Ishikawa (cell line): ENCODE measurements at regions not wholly inside any gene's neighbourhood (a gene's known extent, or its start where the extent isn't known, plus 50 kb on each side); places are given as distances from the start of the nearest gene placed in this dataset.

ENCODE experiments used
- CEBPB ChIP-seq: IDR thresholded peaks from 2 replicates; pipeline ENCODE4 v1.6.1; 2012
- CREB1 ChIP-seq: IDR thresholded peaks from 2 replicates; pipeline ENCODE4 v1.6.1; 2012; ENCODE audit warnings: low read depth
- EGR1 ChIP-seq: IDR thresholded peaks from 2 replicates; pipeline ENCODE4 v1.6.1; 2012
- EP300 ChIP-seq: IDR thresholded peaks from 2 replicates; pipeline ENCODE4 v1.6.1; 2012; ENCODE audit warnings: borderline replicate concordance
- FOXM1 ChIP-seq: IDR thresholded peaks from 2 replicates; pipeline ENCODE4 v1.6.1; 2012; ENCODE audit warnings: low read depth, borderline replicate concordance
- NFIC ChIP-seq: IDR thresholded peaks from 2 replicates; pipeline ENCODE4 v1.6.1; 2012
- RAD21 ChIP-seq: IDR thresholded peaks from 2 replicates; pipeline ENCODE4 v1.6.1; 2012; ENCODE audit warnings: low read depth
- TAF1 ChIP-seq: IDR thresholded peaks from 2 replicates; pipeline ENCODE4 v1.6.1; 2012; ENCODE audit warnings: low read depth, mild to moderate bottlenecking
- TCF12 ChIP-seq: IDR thresholded peaks from 2 replicates; pipeline ENCODE4 v1.6.1; 2012; ENCODE audit warnings: low read depth
- YY1 ChIP-seq: IDR thresholded peaks from 2 replicates; pipeline ENCODE4 v1.6.1; 2012; ENCODE audit warnings: low read depth
- ZBTB7A ChIP-seq: IDR thresholded peaks from 2 replicates; pipeline ENCODE4 v1.6.1; 2012; ENCODE audit warnings: low read depth
- TF ChIP-seq, protein P1 (sequence below): IDR thresholded peaks from 2 replicates; pipeline ENCODE4 v1.6.1; 2012
- TF ChIP-seq, protein P2 (sequence below): IDR thresholded peaks from 2 replicates; pipeline ENCODE4 v1.6.1; 2012; ENCODE audit warnings: low read depth, mild to moderate bottlenecking

DNA sequence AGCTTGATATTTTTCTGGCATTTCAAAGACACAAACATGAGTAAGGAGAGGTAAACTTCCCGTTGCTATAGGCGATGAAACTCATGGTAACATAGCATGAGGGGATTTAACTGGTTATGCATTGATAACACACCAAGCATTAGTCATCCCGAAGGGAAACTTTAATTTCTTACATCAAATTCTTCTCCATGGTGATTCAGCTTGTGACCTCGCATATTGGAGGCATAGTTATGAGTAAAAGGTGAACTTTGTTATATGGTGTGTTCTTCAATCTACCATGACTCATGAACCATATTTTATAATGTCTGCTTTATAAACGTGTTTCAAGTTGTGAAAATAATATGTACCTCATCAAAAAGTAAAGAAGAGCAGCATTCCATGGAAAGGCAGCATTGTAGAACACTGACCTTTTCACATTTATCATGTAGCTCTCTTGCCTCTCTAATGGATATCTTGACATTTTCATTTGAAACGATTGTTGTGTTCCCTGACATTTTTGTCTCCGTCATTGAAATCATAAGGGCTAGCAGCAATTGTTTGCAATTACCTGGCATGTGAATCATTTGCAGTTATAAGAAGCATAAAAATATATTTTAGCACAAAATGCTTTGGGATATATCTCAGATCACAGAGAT is 491.8 kb downstream of the ANXA1 start:
- no peak for TF ChIP-seq CEBPB
- TF ChIP-seq RAD21: no peak
- TF ChIP-seq EGR1: no peak
- TF ChIP-seq YY1: no peak
- TF ChIP-seq, protein P1, sequence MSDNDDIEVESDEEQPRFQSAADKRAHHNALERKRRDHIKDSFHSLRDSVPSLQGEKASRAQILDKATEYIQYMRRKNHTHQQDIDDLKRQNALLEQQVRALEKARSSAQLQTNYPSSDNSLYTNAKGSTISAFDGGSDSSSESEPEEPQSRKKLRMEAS: no peak
- TF ChIP-seq TAF1: no peak
- TF ChIP-seq, protein P2, sequence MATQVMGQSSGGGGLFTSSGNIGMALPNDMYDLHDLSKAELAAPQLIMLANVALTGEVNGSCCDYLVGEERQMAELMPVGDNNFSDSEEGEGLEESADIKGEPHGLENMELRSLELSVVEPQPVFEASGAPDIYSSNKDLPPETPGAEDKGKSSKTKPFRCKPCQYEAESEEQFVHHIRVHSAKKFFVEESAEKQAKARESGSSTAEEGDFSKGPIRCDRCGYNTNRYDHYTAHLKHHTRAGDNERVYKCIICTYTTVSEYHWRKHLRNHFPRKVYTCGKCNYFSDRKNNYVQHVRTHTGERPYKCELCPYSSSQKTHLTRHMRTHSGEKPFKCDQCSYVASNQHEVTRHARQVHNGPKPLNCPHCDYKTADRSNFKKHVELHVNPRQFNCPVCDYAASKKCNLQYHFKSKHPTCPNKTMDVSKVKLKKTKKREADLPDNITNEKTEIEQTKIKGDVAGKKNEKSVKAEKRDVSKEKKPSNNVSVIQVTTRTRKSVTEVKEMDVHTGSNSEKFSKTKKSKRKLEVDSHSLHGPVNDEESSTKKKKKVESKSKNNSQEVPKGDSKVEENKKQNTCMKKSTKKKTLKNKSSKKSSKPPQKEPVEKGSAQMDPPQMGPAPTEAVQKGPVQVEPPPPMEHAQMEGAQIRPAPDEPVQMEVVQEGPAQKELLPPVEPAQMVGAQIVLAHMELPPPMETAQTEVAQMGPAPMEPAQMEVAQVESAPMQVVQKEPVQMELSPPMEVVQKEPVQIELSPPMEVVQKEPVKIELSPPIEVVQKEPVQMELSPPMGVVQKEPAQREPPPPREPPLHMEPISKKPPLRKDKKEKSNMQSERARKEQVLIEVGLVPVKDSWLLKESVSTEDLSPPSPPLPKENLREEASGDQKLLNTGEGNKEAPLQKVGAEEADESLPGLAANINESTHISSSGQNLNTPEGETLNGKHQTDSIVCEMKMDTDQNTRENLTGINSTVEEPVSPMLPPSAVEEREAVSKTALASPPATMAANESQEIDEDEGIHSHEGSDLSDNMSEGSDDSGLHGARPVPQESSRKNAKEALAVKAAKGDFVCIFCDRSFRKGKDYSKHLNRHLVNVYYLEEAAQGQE: no peak
- no peak for TF ChIP-seq EP300
- TF ChIP-seq CREB1: no peak
- TF ChIP-seq TCF12: no peak
- TF ChIP-seq ZBTB7A: no peak
- no peak for TF ChIP-seq NFIC
- no peak for TF ChIP-seq FOXM1
